Muscle layer of duodenum (tissue), 2 donors: ENCODE measurements at regions not wholly inside any gene's neighbourhood (a gene's known extent, or its start where the extent isn't known, plus 50 kb on each side); places are given as distances from the start of the nearest gene placed in this dataset.

Source experiments
- H3K27ac ChIP-seq: one replicate; pipeline ENCODE4 v1.7.0; 2013; ENCODE audit warnings: mild to moderate bottlenecking, low read length
- H3K27me3 ChIP-seq: one replicate; pipeline ENCODE4 v1.7.0; 2013; ENCODE audit warnings: low read depth, mild to moderate bottlenecking, control low read depth, low read length
- H3K36me3 ChIP-seq, 2 donors: one replicate each; pipeline ENCODE4 v1.7.0; 2013; ENCODE audit warnings: low read length in 2 of 2, control low read depth in 1 of 2, mild to moderate bottlenecking in 1 of 2; ENCODE audit not compliant: insufficient read depth in 2 of 2, control insufficient read depth in 1 of 2
- H3K4me1 ChIP-seq, 2 donors: one replicate each; pipeline ENCODE4 v1.7.0; 2013; ENCODE audit warnings: low read length in 2 of 2, mild to moderate bottlenecking in 2 of 2, control low read depth in 1 of 2, moderate library complexity in 1 of 2; ENCODE audit not compliant: insufficient read depth in 2 of 2, control insufficient read depth in 1 of 2
- H3K4me3 ChIP-seq, 2 donors: one replicate each; pipeline ENCODE4 v1.7.0; 2013; ENCODE audit warnings: low read length in 2 of 2, low read depth in 1 of 2, mild to moderate bottlenecking in 1 of 2
- H3K9me3 ChIP-seq, 2 donors: one replicate each; pipeline ENCODE4 v1.7.0; 2013; ENCODE audit warnings: low read length in 2 of 2, control low read depth in 1 of 2, mild to moderate bottlenecking in 1 of 2; ENCODE audit not compliant: control insufficient read depth in 1 of 2
- donor health status: healthy.

GRCh38 chr17:33451221-33451620 is 158.1 kb upstream of the ASIC2 start:
- Histone ChIP-seq H3K36me3 (no peaks in the 10 kb centered on the region), H3K27ac (no peak overlapping the region), H3K27me3 (no peaks in the 10 kb centered on the region), H3K4me3 (no peak overlapping the region), H3K4me1 (no peaks in the 10 kb centered on the region), H3K9me3 (peaks cover 4 to 6% of the 10 kb centered on the region in 2 donors)

DNA sequence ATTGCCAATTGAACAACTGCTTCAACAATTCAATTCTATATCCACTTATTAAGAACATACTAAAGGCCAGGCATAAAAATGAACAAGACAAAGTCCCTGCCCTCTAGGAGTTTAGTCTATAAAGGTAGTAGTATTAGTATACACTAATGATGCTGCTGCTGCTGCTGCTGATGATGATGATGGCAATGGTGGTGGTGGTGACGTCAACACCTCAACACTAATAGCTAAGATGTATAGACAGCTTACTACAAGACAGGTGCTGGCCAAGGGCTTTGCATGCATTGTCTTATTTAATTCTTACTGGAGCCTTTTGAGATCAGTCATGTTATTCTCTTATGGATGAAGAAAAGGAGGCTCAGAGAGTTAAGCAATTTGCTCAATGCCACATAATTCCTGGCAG is 164.4 kb upstream of the ASIC2 start:
- no peaks in the 10 kb centered on the region for H3K9me3 ChIP-seq
- H3K4me3 ChIP-seq: no peak overlapping the region
- no peak overlapping the region for H3K27ac ChIP-seq
- no peaks in the 10 kb centered on the region for H3K4me1 ChIP-seq
- no peaks in the 10 kb centered on the region for H3K36me3 ChIP-seq
- H3K27me3 ChIP-seq: no peaks in the 10 kb centered on the region

GRCh38 chr17:33459078-33459940 is 166.2 kb upstream of the ASIC2 start:
- H3K36me3 ChIP-seq: no peaks in the 10 kb centered on the region
- H3K9me3 ChIP-seq: no peaks in the 10 kb centered on the region
- H3K4me3 ChIP-seq: no peak overlapping the region
- no peak overlapping the region for H3K27ac ChIP-seq
- no peaks in the 10 kb centered on the region for H3K4me1 ChIP-seq
- H3K27me3 ChIP-seq: no peaks in the 10 kb centered on the region

DNA sequence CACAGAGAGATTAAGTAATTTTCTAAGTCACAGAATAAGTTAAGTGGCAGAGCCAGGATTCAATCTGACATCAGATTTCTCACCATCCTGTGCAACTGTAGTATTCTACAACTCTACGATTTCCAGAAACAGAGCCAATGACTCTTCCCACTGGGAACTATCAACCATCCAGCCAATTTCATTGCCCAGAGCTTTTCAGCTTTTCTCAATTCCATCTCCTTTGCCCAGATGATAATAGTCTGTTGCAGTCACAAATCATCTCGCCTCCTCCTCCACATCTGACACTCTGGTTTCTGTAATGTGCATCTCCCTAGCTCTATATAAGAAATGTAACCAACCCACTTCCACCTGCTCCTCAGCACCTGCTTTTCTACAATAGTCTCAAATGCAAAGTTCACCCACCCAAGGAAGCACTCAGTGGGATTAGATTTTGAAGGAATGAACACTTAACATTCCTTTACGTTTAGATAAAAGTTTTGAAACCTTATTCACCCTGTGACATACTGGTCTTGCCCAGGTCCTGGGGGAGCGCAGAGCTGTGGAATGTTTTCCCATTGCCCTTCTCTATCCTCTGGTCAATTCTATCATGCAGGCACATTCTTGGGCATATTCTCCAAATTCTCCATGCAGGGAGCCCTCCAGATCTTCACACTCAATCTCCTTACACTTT is 167.8 kb upstream of the ASIC2 start:
- no peak overlapping the region for H3K27ac ChIP-seq
- no peaks in the 10 kb centered on the region for H3K4me1 ChIP-seq
- no peaks in the 10 kb centered on the region for H3K9me3 ChIP-seq
- H3K4me3 ChIP-seq: no peak overlapping the region
- H3K27me3 ChIP-seq: no peaks in the 10 kb centered on the region
- no peaks in the 10 kb centered on the region for H3K36me3 ChIP-seq

- Histone ChIP-seq H3K36me3 (no peaks in the 10 kb centered on the region), H3K27me3 (no peaks in the 10 kb centered on the region), H3K4me1 (peaks cover 0 to under 1% of the 10 kb centered on the region in 2 donors), H3K4me3 (no peak overlapping the region), H3K9me3 (no peaks in the 10 kb centered on the region), H3K27ac (no peak overlapping the region)
Measured at GRCh38 chr17:33463887-33464286, 170.8 kb upstream of the ASIC2 start.

DNA sequence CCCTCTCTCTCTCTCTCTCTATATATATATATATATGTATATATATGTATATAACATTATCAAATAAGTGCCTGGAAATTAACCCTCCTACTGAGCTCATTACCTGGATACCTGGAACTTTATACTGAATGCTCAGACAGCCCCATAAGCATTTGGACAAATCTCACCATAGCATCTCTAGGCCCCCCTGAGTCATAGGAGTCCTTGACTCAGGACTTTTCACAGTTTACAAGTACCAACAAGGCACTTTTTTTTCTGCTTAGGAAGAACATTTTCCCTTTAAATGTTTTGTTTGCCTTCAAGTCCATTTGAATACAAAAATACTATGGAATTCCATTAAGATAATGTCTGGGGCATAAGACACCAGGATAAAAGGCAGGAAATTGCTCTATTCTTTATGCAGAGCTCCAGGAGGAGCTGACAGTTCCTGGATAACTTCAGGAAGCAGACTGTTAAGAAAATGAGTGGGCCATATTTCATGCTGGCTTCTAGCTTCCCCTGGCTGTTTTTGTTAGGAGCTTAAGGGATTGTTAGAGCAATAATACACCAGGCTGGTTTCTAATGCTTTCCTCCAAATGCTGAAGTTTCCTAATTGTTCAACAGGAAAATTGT is 171.7 kb upstream of the ASIC2 start:
- H3K9me3 ChIP-seq: no peaks in the 10 kb centered on the region
- H3K4me3 ChIP-seq: no peak overlapping the region
- H3K27ac ChIP-seq: no peak overlapping the region
- H3K36me3 ChIP-seq: no peaks in the 10 kb centered on the region
- H3K27me3 ChIP-seq: no peaks in the 10 kb centered on the region
- H3K4me1 ChIP-seq: peaks cover 0 to 6% of the 10 kb centered on the region in 2 donors

GRCh38 chr17:33469421-33469820 is 176.3 kb upstream of the ASIC2 start:
- no peaks in the 10 kb centered on the region for H3K27me3 ChIP-seq
- H3K36me3 ChIP-seq: no peaks in the 10 kb centered on the region
- H3K27ac ChIP-seq: no peak overlapping the region
- peaks cover 0 to 6% of the 10 kb centered on the region in 2 donors for H3K4me1 ChIP-seq
- no peak overlapping the region for H3K4me3 ChIP-seq
- H3K9me3 ChIP-seq: no peaks in the 10 kb centered on the region

- no peaks in the 10 kb centered on the region for H3K36me3 ChIP-seq
- no peaks in the 10 kb centered on the region for H3K27me3 ChIP-seq
- no peak overlapping the region for H3K4me3 ChIP-seq
- H3K27ac ChIP-seq: no peak overlapping the region
- H3K4me1 ChIP-seq: peaks cover 0 to 6% of the 10 kb centered on the region in 2 donors
- H3K9me3 ChIP-seq: no peaks in the 10 kb centered on the region
Measured at GRCh38 chr17:33469911-33470310, 176.8 kb upstream of the ASIC2 start.

DNA sequence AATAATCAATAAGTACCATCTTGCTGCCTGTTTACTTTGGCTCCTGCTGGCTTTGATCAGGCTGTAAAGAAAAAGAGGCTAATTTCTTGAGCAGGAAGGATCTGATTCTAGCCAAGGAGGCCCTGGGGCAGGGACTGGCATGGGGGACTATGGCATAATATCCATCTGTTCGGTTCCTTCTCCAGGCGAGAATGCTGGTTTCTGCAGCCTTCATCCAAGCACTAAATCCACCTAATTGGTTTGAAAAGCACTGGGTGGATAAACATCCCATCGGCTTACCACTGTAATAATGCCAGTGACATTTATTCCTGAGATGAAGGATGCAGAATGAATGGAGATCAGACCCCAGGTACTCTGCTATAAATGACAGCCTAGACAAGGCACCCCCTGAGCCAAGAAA is 180.0 kb upstream of the ASIC2 start:
- Histone ChIP-seq H3K27ac (no peak overlapping the region), H3K4me3 (no peak overlapping the region), H3K36me3 (no peaks in the 10 kb centered on the region), H3K4me1 (peaks cover 0 to 6% of the 10 kb centered on the region in 2 donors), H3K9me3 (no peaks in the 10 kb centered on the region), H3K27me3 (no peaks in the 10 kb centered on the region)

DNA sequence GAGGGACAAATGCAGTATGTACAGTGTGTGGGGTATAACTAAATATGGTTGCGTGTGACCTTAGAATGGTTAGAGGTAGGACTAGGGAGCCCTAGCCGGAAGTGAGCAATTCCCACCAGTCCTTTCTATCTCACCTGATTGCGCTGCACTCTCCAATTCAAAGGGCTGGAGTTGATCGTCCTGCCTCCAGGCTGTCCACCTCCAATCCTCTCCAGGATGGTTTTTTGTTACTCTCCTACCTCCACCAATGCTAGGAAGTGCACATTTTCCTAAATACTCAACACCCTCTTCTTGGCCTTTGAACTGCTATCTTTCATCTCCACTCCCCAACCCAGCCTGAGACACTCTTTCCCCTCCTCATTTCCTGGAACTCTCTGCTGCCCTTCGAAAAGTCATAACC is 181.7 kb upstream of the ASIC2 start:
- Histone ChIP-seq H3K4me3 (no peak overlapping the region), H3K27ac (no peak overlapping the region), H3K9me3 (no peaks in the 10 kb centered on the region), H3K27me3 (no peaks in the 10 kb centered on the region), H3K4me1 (no peaks in the 10 kb centered on the region), H3K36me3 (no peaks in the 10 kb centered on the region)

DNA sequence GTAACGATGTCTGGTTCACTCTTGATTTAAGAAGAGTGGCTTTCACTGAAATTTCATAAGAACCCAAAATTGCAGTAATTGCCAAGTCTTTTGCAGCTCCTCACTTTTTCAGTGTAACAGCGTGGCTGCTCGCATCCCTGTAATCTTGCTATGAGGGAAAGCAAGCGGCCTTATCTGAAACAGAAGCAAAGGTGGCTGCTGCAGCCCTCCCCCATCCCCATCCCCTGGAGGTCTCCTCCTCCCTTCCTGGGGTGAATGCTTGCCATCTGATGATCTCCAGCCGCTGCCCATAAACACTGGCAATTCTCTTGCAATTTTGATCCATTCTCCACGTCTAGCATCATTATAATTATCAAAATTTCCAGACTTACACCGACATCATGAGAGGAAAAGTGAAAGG is 182.5 kb upstream of the ASIC2 start:
- no peaks in the 10 kb centered on the region for H3K9me3 ChIP-seq
- H3K36me3 ChIP-seq: no peaks in the 10 kb centered on the region
- H3K4me1 ChIP-seq: no peaks in the 10 kb centered on the region
- no peak overlapping the region for H3K27ac ChIP-seq
- no peaks in the 10 kb centered on the region for H3K27me3 ChIP-seq
- H3K4me3 ChIP-seq: no peak overlapping the region
